K562 (cell line): ENCODE measurements at regions not wholly inside any gene's neighbourhood (a gene's known extent, or its start where the extent isn't known, plus 50 kb on each side); places are given as distances from the start of the nearest gene placed in this dataset.
A peak's percentile ranks its signal among the peaks of the same experiment; 100 is the strongest.

Source experiments
- ATAC-seq: fragments of 200-7000 bp; cut with Tn5 transposase; 3 replicates; pipeline ENCODE4 v1.9.1; 2020; ENCODE audit warnings: moderate library complexity
- BruUV-seq: library from RNA; stranded (reverse); fragments of 400-500 nt; replicated peaks from 2 replicates; lab custom pipeline; 2021; lab: Mats Ljungman, UMichigan
- CTCF ChIA-PET: fragments of 300-600 bp; formaldehyde crosslinking; extraction: SDS; loops from one replicate; lab custom pipeline; 2021; ENCODE audit warnings: low intra/inter-chr PET ratio; lab: Yijun Ruan, JAX
- POLR2A ChIA-PET: fragments of 300-600, 350-650 bp; sonication (Branson Sonifier 250); formaldehyde crosslinking; extraction: SDS; loops from one replicate; lab custom pipeline; 2021; ENCODE audit warnings: antibody characterized with exemption, inconsistent platforms; lab: Yijun Ruan, JAX
- DNase-seq, 4 experiments: peaks; one replicate each; pipeline versions ENCODE4 v3.0.0 to v3.0.0-alpha.2; 2011 to 2018; ENCODE audit warnings: low spot score in 3 of 4, mixed read lengths in 3 of 4; ENCODE audit errors: extremely low read depth in 1 of 4
- FAIRE-seq: peaks from 2 replicates; lab custom pipeline; 2011; peaks lifted over from hg19 to GRCh38; lab: Jason Lieb, UNC
- H2AFZ ChIP-seq: 2 replicates; pipeline ENCODE4 v1.6.0; 2011; ENCODE audit warnings: low read depth, low read length, control low read depth, inconsistent platforms
- H3K27ac ChIP-seq: fragments of 200-600 bp; 3 replicates; pipeline ENCODE4 v1.8.0; 2011; ENCODE audit warnings: low read depth, mild to moderate bottlenecking, control low read depth, inconsistent platforms, low read length, moderate library complexity, mixed read lengths; ENCODE audit errors: extremely low read depth
- H3K27me3 ChIP-seq, 2 experiments: fragments of 300-600 bp in 1 of 2; 2 replicates in 1 of 2; 3 replicates in 1 of 2; pipeline versions ENCODE4 v1.6.0 to v1.8.0; 2011; ENCODE audit warnings: inconsistent platforms in 2 of 2, low read length in 2 of 2, mild to moderate bottlenecking in 1 of 2, mixed read lengths in 1 of 2, moderate library complexity in 1 of 2; ENCODE audit not compliant: control insufficient read depth in 2 of 2, insufficient read depth in 2 of 2
- H3K36me3 ChIP-seq: fragments of 300-600 bp; 3 replicates; pipeline ENCODE4 v1.8.0; 2011; ENCODE audit warnings: mild to moderate bottlenecking, low read length, inconsistent platforms; ENCODE audit not compliant: control insufficient read depth, insufficient read depth
- H3K4me1 ChIP-seq, 2 experiments: fragments of 200-600 bp in 1 of 2; replicated peaks in 1 of 2; 2 replicates in 1 of 2; 3 replicates in 1 of 2; pipeline versions ENCODE4 v1.5.1 to v1.8.0; 2011; ENCODE audit warnings: inconsistent platforms in 2 of 2, low read length in 2 of 2, mild to moderate bottlenecking in 1 of 2, mixed read lengths in 1 of 2, moderate library complexity in 1 of 2; ENCODE audit not compliant: control insufficient read depth in 2 of 2, insufficient read depth in 2 of 2
- H3K4me2 ChIP-seq: 2 replicates; pipeline ENCODE4 v1.6.1; 2011; ENCODE audit warnings: low read length, control low read depth, inconsistent platforms, mixed read lengths; ENCODE audit not compliant: insufficient read depth
- H3K4me3 ChIP-seq: fragments of 200-600 bp; sonication (generic), shearing (Covaris generic); 2 replicates; pipeline ENCODE4 v1.5.1; 2016; ENCODE audit warnings: control low read depth, inconsistent platforms
- H3K79me2 ChIP-seq: fragments of 200-600 bp; 3 replicates; pipeline ENCODE4 v1.8.0; 2011; ENCODE audit warnings: low read length, inconsistent platforms; ENCODE audit not compliant: control insufficient read depth, insufficient read depth
- H3K9ac ChIP-seq, 2 experiments: 2 replicates each; pipeline versions ENCODE4 v1.6.0 to v1.6.1; 2011; ENCODE audit warnings: low read depth in 2 of 2, low read length in 2 of 2, control low read depth in 1 of 2, inconsistent platforms in 1 of 2, mild to moderate bottlenecking in 1 of 2, mixed read lengths in 1 of 2; ENCODE audit not compliant: insufficient read depth in 1 of 2
- H3K9me1 ChIP-seq: one replicate; pipeline ENCODE4 v1.6.0; 2011; ENCODE audit warnings: inconsistent platforms, mild to moderate bottlenecking, low read length, moderate library complexity; ENCODE audit not compliant: control insufficient read depth, insufficient read depth
- H3K9me3 ChIP-seq: replicated peaks from 2 replicates; pipeline ENCODE4 v1.5.1; 2011; ENCODE audit warnings: low read depth, low read length, inconsistent platforms; ENCODE audit not compliant: control insufficient read depth, insufficient read depth
- H4K20me1 ChIP-seq: replicated peaks from 2 replicates; pipeline ENCODE4 v1.6.1; 2011; ENCODE audit warnings: low read length, inconsistent platforms, mixed read lengths; ENCODE audit not compliant: control insufficient read depth, insufficient read depth
- ARID2 ChIP-seq: fragments of 450-650 bp; IDR thresholded peaks from 2 replicates; pipeline ENCODE4 v1.6.1; 2017; ENCODE audit warnings: antibody characterized with exemption, mild to moderate bottlenecking
- BCOR ChIP-seq: fragments of 450-650 bp; IDR thresholded peaks from 2 replicates; pipeline ENCODE4 v1.6.1; 2016
- CEBPB ChIP-seq: fragments of 450-650 bp; IDR thresholded peaks from 2 replicates; pipeline ENCODE4 v1.6.1; 2016; ENCODE audit warnings: missing genetic modification characterization, missing compliant biosample characterization
- KAT8 ChIP-seq: fragments of 450-650 bp; IDR thresholded peaks from 2 replicates; pipeline ENCODE4 v1.6.1; 2016; ENCODE audit warnings: low read depth, mild to moderate bottlenecking
- NR3C1 ChIP-seq: sonication (generic); formaldehyde crosslinking; IDR thresholded peaks from 2 replicates; pipeline ENCODE4 v1.8.1; 2022; ENCODE audit warnings: missing genetic modification reagents
- NUFIP1 ChIP-seq: fragments of 450-650 bp; IDR thresholded peaks from 2 replicates; pipeline ENCODE4 v1.6.1; 2018; ENCODE audit not compliant: partially characterized antibody
- PHF8 ChIP-seq: fragments of 200-600 bp; sonication (generic); IDR thresholded peaks from 2 replicates; pipeline ENCODE4 v1.6.1; 2012; ENCODE audit warnings: mixed run types, mild to moderate bottlenecking, inconsistent platforms, low read length, moderate library complexity, borderline replicate concordance
- RCOR1 ChIP-seq, 2 experiments: IDR thresholded peaks; 2 replicates each; pipeline ENCODE4 v1.6.1; 2012; ENCODE audit warnings: low read depth in 2 of 2, low read length in 2 of 2, borderline replicate concordance in 1 of 2, improper control_type of control experiment in 1 of 2
- RHOXF2B ChIP-seq: fragments of 250-450 bp; sonication (Bioruptor Pico); conservative IDR thresholded peaks from 2 replicates; pipeline ENCODE4 v1.5.1; 2021
- SMARCA5 ChIP-seq: fragments of 450-650 bp; IDR thresholded peaks from 2 replicates; pipeline ENCODE4 v1.6.1; 2016
- SRSF7 ChIP-seq: fragments of 200-400 bp; formaldehyde crosslinking; optimal IDR thresholded peaks from 2 replicates; pipeline ENCODE3; 2017; ENCODE audit warnings: mild to moderate bottlenecking, low read depth, low read length
- ZFP36 ChIP-seq: fragments of 150-350 bp; IDR thresholded peaks from 2 replicates; pipeline ENCODE4 v1.6.1; 2018; ENCODE audit warnings: low read length, low read depth; ENCODE audit not compliant: partially characterized antibody
- ZNF253 ChIP-seq: fragments of 250-450 bp; sonication (Bioruptor Pico); conservative IDR thresholded peaks from 2 replicates; pipeline ENCODE4 v1.6.1; 2021; ENCODE audit warnings: mild to moderate bottlenecking
- ZSCAN32 ChIP-seq: fragments of 450-650 bp; formaldehyde crosslinking; IDR thresholded peaks from 2 replicates; pipeline ENCODE4 v1.4.0; 2020; ENCODE audit warnings: mild to moderate bottlenecking, moderate library complexity
- ZZZ3 ChIP-seq: fragments of 450-650 bp; IDR thresholded peaks from 2 replicates; pipeline ENCODE4 v1.6.1; 2016; ENCODE audit warnings: antibody characterized with exemption, mild to moderate bottlenecking, moderate library complexity
- WGBS: fragments of 100-300 bp; shearing (Covaris generic); methylation state at CpG from one replicate; pipeline ENCODE4 v1.1.6; 2016; ENCODE audit warnings: low coverage, mixed read lengths; ENCODE audit not compliant: insufficient coverage; ENCODE audit errors: missing lambda C conversion rate; 5-methylcytosine and 5-hydroxymethylcytosine counted together
- in situ Hi-C: fragments of 300-500 bp; cut with MboI; formaldehyde crosslinking; loops from 4 replicates; pipeline ENCODE4 v1.15.0; 2018; ENCODE audit warnings: inconsistent platforms, mixed read lengths
- intact Hi-C: fragments of 100-400 bp; cut with micrococcal nuclease; formaldehyde crosslinking; loops from 2 replicates; pipeline ENCODE4 v1.14.2; 2022
- TF ChIP-seq, protein P1 (sequence below): fragments of 150-350 bp; IDR thresholded peaks from 2 replicates; pipeline ENCODE4 v1.6.1; 2014; ENCODE audit warnings: low read depth, mild to moderate bottlenecking, low read length, borderline replicate concordance
- TF ChIP-seq, protein P2 (sequence below): fragments of 250-450 bp; sonication (Bioruptor Pico); IDR thresholded peaks from 2 replicates; pipeline ENCODE4 v1.5.0; 2021; ENCODE audit warnings: mild to moderate bottlenecking, moderate library complexity

DNA sequence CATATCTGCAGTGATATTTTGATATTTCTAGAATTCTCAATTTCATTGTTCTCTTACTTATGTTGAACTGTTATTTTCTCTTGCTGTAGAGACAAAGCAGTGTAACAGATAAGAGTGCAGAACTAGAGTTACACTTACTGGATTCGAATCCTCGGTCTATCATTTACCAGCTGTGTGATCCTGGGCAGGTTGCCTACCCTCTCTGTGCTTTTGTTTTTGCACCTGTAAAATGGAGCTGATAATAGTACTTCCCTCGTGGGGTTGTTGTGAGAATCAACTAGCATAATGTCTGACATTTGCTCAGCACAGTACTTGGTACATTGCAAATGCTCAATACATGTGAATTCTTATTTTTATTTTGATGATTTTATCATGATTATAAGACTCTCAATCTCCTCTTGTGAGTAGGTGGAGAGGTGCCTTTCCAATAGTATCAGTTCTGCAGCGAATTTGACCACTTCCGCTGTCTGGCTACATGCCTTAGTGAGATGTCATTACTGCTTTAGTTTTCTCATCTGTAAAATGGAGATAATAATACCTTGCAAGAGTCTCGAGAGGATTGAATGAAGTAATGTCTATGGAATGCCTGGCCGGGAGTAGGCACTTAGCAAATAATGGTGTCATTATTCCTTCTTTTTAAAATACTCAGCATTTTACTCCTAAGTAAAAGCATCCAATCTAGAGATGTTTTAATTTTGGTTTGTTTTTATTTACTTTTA lies 312.2 kb upstream of the MAF start:
- ChIA-PET POLR2A (no interaction called here), CTCF (no interaction called here)
- intact Hi-C loops, result no loop called here
- FAIRE-seq, result no peak
- Histone ChIP-seq H3K9ac (no peak overlapping the region), H3K36me3 (no peaks in the 10 kb centered on the region), H3K79me2 (no peaks in the 10 kb centered on the region), H3K9me1 (no peaks in the 10 kb centered on the region), H3K27ac (no peak overlapping the region), H3K4me3 (no peak overlapping the region), H3K4me1 (peaks cover 0 to 14% of the 10 kb centered on the region in 2 experiments; a peak in 3 of 5 replicates), H3K27me3 (no peaks in the 10 kb centered on the region), H3K9me3 (no peaks in the 10 kb centered on the region), H4K20me1 (no peaks in the 10 kb centered on the region), H3K4me2 (no peak overlapping the region), H2AFZ (no peak overlapping the region)
- no TSS peak for BruUV-seq
- ATAC-seq, result no peak
- DNase-seq, result no peak
- in situ Hi-C loops, result no loop called here
- WGBS, result 50% methylated on average over 7 of the region's 7 CpGs
- no peak for TF ChIP-seq CEBPB (tag)
- TF ChIP-seq KAT8, result no peak
- TF ChIP-seq, protein P1, sequence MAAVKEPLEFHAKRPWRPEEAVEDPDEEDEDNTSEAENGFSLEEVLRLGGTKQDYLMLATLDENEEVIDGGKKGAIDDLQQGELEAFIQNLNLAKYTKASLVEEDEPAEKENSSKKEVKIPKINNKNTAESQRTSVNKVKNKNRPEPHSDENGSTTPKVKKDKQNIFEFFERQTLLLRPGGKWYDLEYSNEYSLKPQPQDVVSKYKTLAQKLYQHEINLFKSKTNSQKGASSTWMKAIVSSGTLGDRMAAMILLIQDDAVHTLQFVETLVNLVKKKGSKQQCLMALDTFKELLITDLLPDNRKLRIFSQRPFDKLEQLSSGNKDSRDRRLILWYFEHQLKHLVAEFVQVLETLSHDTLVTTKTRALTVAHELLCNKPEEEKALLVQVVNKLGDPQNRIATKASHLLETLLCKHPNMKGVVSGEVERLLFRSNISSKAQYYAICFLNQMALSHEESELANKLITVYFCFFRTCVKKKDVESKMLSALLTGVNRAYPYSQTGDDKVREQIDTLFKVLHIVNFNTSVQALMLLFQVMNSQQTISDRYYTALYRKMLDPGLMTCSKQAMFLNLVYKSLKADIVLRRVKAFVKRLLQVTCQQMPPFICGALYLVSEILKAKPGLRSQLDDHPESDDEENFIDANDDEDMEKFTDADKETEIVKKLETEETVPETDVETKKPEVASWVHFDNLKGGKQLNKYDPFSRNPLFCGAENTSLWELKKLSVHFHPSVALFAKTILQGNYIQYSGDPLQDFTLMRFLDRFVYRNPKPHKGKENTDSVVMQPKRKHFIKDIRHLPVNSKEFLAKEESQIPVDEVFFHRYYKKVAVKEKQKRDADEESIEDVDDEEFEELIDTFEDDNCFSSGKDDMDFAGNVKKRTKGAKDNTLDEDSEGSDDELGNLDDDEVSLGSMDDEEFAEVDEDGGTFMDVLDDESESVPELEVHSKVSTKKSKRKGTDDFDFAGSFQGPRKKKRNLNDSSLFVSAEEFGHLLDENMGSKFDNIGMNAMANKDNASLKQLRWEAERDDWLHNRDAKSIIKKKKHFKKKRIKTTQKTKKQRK, result no peak
- no peak for TF ChIP-seq RHOXF2B
- TF ChIP-seq PHF8, result no peak
- no peak for TF ChIP-seq ZZZ3
- no peak for TF ChIP-seq ZNF253 (CRISPR knock-in tag)
- TF ChIP-seq SRSF7, result no peak
- TF ChIP-seq RCOR1 (IDR thresholded peaks at IDR 0.05; ENCODE audit: borderline replicate concordance in 1 of 2, low read depth in 2 of 2, low read length in 2 of 2), result peak in 1 of 2 experiments; percentile 52; a peak in 2 of 4 replicates
- TF ChIP-seq SMARCA5, result peak; percentile 55; the same call in 1 of the 2 replicates
- TF ChIP-seq NR3C1 (CRISPR knock-in tag), result no peak
- TF ChIP-seq BCOR, result peak; percentile 91
- no peak for TF ChIP-seq ARID2
- peak; percentile 87 for TF ChIP-seq ZFP36
- TF ChIP-seq, protein P2, sequence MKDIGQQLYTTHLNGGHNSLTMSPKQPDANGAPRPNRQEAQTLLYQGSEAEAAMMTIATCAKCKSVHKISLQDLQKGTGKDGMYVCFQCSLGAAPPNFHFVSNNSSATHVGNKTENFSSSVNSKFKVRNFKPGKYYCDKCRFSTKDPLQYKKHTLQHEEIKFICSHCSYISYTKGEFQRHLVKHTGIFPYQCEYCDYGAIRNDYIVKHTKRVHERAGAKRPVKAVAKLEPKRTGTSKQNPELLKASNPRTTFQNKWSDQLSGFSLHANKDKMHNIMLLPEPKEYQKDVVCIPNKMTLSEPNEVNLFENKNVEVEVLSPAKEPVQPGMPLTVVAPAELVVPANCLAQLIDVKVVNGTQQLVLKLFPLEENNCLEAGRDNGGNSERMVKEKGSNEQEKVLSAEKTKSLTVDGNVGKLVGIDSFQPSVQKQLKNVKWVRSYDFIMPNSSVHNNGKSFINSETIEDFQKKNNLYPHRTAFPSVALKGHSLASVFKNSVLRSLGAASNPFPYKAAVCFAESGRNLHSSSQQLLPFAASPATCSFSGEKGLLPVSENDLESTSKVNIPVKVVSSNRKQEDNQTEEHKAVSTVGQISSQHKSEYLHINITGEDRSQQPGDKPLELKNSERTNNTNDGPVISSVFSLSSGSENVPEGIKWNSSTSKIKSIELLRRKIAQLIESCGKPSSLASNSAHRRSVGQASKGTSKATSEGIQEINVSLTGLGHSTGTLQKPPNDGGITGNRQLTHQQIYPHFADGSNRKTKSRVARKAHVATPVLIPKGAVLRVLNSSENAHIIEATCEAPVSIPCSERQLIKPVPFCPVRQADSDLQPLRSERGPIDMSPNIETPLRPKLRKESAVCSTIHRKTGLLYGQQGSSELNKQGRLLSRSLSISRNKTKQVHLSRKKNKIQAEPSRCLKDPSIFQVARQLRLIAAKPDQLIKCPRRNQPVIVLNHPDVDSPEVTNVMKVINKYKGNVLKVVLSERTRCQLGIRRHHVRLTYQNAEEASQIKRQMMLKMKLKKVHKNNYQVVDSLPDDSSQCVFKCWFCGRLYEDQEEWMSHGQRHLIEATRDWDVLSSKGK (CRISPR knock-in tag), result no peak
- no peak for TF ChIP-seq NUFIP1
- no peak for TF ChIP-seq ZSCAN32 (CRISPR knock-in tag)
